Stimulated activated CD4-positive, alpha-beta T cell treated with anti-CD3 and anti-CD28 coated beads, Interleukin-4, amount 100 ng/mL, for 48 hours (primary cell): ENCODE measurements at regions not wholly inside any gene's neighbourhood (a gene's known extent, or its start where the extent isn't known, plus 50 kb on each side); places are given as distances from the start of the nearest gene placed in this dataset.
A peak's percentile ranks its signal among the peaks of the same experiment; 100 is the strongest.

Experiments used
- DNase-seq, 2 donors: peaks; one replicate each; pipeline ENCODE4 v3.0.0-alpha.2; 2020; ENCODE audit warnings: low read depth in 2 of 2

DNA sequence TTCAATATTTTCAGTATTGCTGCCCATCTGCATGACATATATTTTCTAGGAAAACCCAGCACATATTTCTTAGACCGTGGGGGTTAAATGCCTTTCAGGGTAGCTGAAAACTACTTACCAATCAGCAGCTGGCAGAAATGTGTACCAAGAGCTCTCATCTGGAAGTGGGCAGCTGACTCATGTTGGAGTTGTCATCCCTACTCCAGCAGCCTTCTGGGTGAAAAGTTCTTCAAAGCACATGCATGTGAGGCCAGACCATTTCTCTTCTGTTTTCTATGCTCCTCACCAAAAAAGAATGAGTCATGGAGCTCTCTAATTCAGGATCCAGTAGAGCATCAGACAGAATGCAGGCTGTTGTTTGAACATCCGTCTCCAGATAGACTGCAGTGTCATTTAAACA lies 135.5 kb downstream of the PAX1 start:
- DNase-seq, result no peak

DNA sequence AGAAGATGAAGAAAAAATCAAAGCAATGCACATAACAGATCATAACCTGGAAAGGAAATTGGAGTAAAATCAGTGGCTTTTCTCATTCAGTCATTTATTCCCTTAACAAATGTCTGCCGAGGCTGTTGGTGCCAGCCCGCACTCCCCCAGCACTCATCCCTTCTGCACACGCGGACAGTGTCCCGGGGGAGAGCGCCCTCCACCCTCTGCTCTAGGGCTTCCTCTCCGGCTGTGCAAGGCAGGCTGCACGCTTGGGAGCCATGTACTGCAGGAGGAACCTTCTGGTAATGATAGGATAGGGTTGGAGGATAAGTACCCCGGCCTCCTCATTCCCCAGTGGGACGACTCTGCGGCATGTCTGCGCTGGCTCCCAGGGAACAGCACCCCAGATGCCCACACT lies 134.5 kb downstream of the PAX1 start:
- DNase-seq, result no peak

DNA sequence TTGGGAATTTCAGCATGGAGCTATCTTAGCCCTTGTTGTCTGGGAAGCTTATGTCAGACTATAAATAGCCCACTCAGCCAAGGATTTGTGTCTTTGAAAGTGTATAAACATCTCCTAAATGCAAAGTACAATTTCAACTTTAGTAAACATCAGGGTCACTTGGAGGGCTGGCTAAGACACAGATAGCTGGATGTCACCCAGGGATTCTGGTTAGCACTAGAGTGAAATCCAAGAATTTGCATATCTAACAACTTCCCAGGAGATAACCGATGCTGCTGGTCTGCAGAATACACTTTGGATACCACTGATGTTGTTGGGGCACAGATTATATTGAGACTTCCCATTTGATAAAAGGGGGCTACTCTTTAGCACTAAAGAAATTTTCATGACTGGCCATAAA lies 130.9 kb downstream of the PAX1 start:
- no peak for DNase-seq

DNA sequence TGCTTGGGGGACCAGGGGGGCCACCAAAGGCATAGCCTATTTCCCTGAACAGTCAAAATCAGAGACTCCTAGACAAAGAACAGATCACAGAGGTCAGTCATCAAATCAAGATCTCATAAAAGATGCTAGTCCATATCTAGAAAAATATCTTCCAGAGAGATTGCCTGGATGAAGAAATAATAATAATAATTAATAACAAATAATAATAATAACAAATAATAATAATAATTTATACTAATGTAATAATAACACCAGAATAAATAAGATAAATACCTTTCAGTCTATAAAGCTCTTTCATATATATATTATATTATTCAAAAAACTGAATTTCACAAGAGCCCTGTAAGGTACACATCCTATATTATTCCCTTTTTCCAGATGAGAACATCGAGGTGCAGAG lies 129.6 kb downstream of the PAX1 start:
- no peak for DNase-seq

DNA sequence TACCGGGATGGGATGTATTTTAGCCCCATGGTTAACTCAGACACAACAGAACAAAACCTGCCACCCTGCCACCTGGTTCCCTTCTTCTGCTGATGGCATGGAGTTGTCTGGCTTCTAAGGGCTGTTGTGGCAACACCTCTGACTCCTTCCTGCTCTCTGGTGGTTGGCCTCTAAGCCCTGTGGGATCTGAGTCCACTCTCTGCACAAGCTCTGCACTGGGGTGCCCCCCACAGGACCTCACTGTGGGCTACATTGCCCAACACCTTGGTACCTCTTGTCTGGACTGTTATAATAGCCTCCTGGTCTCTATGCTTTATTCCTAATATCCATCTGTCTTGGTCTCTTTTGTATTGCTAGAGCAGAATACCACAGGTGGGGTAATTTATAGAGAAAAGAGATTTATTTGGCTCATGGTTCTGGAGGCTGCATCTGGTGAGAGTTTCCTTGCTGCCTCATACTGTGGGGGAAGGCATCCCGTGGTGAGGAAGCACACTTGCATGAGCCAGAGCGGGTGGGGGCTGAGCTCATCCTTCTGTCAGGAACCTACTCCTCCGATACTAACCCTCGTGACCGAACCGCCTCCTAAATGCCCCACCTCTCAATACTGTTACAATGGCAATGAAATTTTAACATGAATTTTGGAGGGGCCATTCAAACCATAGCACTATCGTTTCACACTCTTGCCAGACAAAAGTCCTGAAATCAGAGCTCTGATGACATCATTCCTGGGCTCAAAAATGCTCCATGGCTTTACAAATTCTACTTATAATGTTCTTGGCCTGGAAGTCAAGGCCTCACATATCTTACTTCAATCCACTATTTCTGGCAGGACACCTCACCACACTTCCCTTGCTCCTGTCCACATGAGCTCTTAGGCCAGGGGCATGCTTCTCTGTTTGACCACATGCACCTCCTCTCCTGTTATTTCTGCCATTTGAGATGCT lies 127.2 kb downstream of the PAX1 start:
- DNase-seq, result no peak

DNA sequence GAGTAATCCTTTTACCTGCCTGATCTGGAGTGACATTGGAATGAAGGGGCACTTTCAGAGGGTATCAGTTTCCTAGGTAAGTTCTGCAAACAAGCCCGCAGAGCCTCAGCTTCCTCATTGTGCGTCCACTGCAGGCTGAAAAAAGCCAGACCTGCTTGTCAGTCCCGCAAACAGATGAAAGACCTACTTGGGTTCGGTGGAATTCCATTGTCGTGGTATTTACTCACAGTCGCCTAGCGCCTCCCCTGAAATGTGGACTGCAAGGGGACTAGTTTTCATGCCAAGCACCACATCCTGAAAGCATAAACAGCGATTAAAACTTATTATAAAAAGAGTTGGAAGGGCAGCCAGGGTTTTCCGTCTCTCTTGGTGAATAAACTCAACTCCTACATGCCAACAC lies 121.5 kb downstream of the PAX1 start:
- no peak for DNase-seq

DNA sequence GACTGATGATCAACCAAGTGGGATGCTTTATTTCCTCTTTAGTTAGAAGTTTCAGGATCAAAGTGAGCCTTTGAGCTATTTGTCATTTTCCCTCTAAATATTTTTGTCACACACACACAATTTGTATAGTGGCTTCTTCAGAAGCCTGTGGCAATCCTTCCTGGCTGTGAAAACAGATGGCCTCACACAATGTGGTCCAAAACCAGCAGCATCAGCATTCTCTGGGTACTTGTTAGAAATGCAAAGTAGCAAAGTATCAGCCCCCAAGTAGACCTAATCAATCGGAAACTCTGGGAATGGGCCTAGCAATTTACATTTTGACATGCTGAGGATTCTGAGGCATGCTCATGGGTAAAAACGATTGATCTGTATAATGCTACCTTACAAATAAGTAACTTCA lies 115.9 kb downstream of the PAX1 start:
- DNase-seq, result no peak

DNA sequence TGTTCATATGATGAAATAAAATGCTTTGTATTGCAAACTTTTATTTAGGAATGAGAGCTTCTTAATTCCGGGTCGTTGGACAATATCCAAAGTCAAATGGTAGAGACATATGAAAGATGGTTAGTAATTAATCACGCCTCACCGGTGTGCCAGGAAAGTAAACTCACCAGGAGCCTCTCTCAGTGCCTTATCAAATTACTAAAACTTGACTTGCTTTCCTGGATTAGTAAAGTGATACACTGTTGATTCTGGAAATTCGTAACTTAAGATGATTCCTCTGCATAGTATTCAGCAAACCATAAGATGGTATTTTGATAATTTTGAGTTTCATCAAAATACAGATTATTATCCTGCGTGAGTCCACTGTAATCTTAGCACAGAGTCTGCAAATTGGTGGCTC lies 115.2 kb downstream of the PAX1 start:
- DNase-seq, result no peak

DNA sequence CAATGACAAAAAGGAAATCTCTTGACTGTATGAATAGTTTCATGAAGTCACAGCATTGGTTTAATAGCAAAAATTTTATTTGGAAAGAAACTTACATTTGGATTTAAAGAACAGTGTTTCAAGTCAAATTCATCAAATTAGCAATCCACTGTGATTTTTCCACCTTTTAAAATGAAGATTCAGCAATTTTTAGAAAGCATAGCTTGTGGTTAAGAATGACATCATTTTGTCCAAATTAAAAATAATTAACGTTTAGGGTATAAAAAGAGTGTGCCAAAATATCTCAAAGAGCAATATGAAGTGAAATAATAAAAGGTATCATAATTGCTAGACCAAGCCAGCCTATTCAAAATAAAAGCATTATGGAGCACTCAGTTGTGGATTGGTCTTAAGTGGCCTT lies 114.6 kb downstream of the PAX1 start:
- DNase-seq, result no peak

DNA sequence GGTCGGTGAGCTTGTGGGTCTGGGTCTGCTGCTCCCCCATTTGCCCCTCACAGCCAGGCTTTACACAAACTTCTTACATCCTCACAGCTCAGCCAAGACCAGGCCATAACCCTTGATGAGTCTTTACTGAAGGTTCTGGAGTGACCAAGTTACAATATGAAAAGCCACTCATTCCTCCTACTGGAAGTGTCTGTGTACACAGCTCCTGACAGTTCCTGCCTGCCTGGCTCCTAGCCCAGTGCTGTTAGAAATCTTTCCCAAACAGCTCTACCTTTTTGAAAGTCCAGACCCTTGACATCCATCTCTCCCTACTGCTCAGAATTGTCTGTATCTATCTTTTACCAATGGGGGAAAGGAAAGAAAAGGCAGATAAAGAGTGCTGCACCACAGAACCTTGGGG lies 106.9 kb downstream of the PAX1 start:
- no peak for DNase-seq

DNA sequence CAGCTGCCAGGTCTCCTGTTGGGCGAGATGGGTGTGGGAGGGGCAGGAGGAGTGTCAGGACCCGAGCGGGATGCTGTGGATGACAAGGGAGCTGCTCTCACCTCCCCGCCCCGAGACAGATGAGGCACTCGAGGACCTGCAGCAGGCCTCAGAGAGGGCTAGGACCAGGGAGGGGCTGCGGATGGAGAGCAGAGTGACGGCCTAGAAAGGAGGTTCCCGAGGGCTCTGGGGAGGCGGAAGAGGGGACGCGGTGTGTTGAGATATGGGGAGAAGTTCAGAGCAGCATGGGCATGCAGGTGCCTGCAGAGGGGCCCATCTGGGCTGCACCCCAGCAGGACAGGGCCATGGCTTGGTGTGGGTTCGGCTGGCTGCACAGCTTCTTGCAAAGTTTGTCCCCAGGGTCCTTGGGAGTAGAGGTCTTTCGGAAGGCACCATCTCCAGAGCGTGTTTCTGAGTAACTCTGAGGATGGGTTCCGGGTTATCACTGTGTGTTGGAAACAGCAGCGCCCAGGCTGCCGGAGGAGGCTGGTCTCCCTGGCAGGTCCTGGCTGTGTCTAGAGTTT lies 104.6 kb downstream of the PAX1 start:
- no peak for DNase-seq

DNA sequence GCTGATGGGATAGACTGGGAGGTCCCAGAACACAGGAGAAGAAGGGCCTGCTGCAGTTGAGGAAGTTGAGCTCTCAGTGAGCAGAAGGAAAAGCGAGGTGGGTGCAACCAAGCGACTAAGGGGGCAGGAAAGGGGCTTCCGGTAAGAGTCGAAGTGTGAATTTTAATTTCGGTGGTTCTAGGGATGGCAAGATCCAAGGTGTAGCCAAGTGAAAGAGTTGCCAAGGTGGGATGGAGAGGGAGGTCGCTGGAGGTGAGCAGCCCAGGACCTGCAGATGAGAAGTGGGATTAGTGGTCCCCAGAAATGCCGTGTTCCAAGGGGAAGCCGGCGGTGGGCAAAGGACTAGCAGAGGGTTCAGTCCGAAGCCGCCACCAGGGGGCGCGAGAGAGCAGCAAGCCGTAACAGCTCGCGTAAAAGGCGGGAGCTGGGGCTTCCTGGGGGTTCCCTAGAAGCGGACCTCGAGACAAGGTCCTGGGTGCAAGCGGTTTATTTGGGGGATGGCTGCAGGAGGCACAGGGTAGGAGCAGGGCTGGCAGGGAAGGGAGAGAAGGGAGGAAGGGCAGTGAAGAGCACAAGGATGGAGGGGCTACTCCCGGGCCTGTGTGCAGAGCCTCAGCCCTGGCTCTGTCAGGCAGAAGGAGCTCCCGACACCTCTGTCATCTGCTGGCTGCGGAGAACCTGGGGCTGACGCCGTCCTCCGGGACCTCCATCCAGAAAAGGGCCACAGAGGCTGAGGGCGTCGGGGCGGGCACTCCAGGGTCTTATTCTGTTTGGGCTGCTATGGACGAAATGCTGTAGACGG lies 103.6 kb downstream of the PAX1 start:
- DNase-seq, result peak; percentile 27 to 54

DNA sequence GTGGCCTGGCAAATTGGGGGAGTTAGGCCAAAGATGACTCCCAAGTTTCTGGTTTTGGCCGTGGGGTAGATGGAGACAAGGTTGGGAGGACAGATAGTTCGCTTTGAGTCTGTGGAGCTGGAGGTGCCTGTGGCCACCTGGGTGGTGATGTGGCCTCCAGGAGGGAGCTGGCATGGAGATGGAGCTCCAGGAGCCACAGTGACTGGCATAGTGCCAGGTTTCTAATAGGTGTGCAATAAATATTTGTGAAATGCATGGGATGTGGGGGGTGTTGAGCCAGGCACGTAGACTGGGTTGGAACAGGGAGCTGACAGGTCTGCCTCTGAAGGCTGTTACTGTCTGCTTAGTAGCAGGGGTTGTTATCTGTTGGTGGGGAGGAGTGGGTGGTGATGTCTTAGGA lies 102.7 kb downstream of the PAX1 start:
- no peak for DNase-seq

DNA sequence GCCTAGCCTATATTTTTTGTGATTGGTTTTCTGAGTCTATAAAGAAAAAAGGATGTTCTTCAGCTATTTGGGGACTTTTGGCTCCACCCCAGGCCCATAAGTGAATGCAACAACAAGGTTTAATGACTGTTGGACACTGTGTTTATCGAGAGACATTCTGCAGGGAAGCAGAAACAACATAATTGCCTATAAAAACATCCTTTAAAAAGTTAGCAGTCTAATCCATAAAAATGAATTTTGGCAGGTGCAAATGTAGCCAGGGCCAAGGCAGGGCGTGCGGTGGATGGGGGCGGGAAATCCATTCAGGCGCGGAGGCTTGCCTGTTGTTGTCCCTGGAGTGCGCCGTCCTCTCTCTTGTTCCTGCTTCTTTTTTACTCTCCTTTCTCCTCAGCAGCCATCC lies 99.3 kb downstream of the PAX1 start:
- DNase-seq, result no peak

DNA sequence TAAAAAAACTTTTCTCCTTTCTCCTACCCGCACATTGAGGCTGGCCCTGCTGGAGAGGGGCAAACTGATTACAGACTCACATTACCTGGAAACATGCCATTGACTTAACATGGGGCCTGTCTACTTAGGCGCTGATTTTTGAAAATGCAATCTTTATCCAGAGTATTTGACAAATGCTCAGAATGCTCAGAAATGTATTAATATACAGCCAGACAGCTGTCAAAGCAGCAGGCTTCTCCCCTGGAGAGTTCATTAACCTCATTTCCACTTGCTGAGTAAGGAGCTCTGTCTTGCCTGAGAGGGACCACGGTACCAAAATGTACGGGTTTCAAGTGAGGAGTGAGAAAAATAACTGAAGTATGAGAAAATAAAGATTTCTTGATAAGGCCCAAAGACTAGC lies 95.7 kb downstream of the PAX1 start:
- no peak for DNase-seq

DNA sequence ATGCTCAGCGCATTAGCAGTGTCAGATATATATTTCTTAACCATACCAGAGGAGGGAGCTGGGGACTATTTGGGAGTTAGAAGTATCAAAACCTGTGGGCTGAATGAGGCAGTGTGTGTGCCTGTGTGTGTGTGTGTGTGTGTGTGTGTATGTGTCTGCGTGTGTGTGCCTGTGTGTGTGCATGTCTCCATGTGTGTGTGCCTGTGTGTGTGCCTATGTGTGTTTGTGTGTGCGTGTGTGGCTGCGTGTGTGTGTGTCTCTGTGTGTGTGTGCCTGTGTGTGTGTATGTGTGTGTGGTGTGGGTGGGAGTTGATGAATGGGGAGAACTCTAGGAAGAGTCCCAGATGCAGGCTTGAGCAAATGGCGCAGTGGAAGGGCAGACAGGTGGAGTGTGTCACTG lies 92.9 kb downstream of the PAX1 start:
- DNase-seq, result no peak

DNA sequence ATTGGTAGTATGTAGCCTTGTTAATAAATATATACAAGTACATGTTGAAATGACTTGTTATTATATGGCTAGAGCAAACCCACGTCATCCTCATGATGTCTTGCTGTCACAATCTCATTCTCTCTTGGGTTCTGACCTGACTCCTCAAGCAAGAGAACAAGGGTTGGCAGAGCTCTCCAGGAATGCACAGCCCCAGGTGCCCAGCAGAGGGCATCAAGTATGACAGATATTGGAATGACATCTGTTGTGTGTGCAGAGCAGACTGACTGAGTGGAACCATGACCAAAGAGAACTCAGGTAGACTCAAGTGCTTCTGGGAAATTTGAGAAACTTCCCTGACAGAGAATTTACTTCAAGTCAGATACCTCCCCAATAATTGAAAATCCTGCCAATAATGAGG lies 90.6 kb downstream of the PAX1 start:
- DNase-seq, result no peak

DNA sequence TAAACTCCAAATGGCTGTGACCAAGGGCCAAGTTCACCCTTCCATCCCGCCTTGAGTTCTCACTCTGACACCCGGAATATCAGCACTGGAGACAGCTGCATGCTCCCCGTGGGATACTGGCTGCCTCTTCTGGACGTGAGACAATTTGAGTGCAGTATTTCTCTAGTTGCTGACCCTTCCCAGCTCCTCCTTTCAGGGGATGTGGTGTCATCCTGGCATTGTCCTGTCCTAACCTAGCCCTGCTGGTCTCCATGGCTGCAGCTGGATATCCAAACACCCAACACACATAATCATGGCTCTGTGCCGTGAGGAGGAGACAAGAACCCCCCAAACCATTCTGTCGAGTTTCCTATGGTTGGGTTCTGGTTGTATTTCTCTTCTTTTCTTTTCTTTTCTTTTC lies 82.6 kb downstream of the PAX1 start:
- DNase-seq, result no peak

DNA sequence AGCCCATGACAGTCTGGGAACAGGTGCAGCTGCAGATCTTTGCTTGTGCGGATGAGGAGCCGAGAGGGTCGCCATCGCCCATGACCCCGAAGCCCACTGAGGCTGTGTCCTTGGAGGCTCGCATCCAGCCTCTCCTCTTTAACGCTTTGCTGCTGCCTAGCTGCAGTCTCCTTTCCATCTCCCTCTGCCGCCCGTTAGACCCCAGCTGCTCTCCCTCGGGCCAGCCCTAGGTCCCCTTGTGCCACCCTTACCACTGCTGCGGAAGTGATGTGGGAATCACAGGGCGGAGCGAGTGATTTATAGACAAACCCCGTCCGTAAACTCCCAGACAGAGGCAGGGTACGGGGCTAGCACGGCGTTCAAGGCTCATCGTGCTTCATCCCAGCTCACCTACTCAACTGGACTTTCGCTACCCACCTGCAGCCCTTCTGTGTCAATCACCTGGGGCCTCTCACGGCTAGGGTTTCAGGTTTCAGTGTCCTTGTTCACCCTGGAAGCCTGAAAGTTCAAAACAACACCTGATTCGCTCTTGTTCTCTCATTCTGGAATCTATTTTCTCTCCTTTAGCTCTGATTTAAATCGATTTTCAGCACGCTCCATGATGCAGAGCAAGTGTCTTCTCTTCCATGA lies 76.1 kb downstream of the PAX1 start:
- no peak for DNase-seq

DNA sequence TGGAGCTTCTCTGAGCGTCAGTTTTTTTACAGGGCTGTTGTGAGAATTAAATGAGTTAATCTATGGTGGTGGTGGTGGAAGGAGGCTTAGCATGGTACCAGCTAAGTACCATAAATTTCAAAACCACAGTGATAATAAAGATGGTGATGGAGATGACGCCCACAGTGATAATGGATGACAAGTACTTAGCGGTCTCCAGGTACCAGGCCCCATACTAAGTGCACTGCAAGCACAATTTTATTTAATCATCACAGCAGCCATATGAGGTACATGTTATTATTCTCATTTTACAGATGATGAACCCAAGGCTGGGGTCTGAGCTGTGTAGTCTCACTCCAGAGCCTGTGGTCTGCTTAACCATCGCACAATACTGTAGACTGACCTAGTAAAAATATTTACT lies 75.1 kb downstream of the PAX1 start:
- DNase-seq, result no peak
